Trophoblast cell (in vitro differentiated cells and primary cell): ENCODE measurements at regions not wholly inside any gene's neighbourhood (a gene's known extent, or its start where the extent isn't known, plus 50 kb on each side); places are given as distances from the start of the nearest gene placed in this dataset.
A peak's percentile ranks its signal among the peaks of the same experiment; 100 is the strongest.

ENCODE experiments used
- DNase-seq, 2 donors: peaks; one replicate each; pipeline ENCODE4 v3.0.0-alpha.2; 2016
- H2AFZ ChIP-seq: 2 replicates; pipeline ENCODE4 v1.6.1; 2013; ENCODE audit warnings: low read length, moderate library complexity, mild to moderate bottlenecking; ENCODE audit not compliant: insufficient read depth, poor library complexity
- H2AK5ac ChIP-seq: 2 replicates; pipeline ENCODE4 v1.6.1; 2013; ENCODE audit warnings: mild to moderate bottlenecking, low read length
- H2BK120ac ChIP-seq: 2 replicates; pipeline ENCODE4 v1.6.1; 2013; ENCODE audit warnings: low read length, mild to moderate bottlenecking, moderate library complexity; ENCODE audit not compliant: insufficient read depth, poor library complexity
- H2BK12ac ChIP-seq: 2 replicates; pipeline ENCODE4 v1.6.1; 2013; ENCODE audit warnings: mild to moderate bottlenecking, low read length, moderate library complexity
- H2BK5ac ChIP-seq: 2 replicates; pipeline ENCODE4 v1.6.1; 2013; ENCODE audit warnings: low read length, low read depth, moderate library complexity, mild to moderate bottlenecking; ENCODE audit not compliant: poor library complexity
- H3K14ac ChIP-seq: 2 replicates; pipeline ENCODE4 v1.6.1; 2013; ENCODE audit warnings: mild to moderate bottlenecking, low read length
- H3K18ac ChIP-seq: 2 replicates; pipeline ENCODE4 v1.6.1; 2013; ENCODE audit warnings: mild to moderate bottlenecking, low read length
- H3K23ac ChIP-seq: 2 replicates; pipeline ENCODE4 v1.6.1; 2013; ENCODE audit warnings: low read length
- H3K27ac ChIP-seq: 2 replicates; pipeline ENCODE4 v1.5.1; 2013; ENCODE audit warnings: low read depth, mild to moderate bottlenecking, inconsistent platforms, low read length, moderate library complexity
- H3K27me3 ChIP-seq: 2 replicates; pipeline ENCODE4 v1.6.1; 2013; ENCODE audit warnings: inconsistent platforms, mild to moderate bottlenecking, low read length, moderate library complexity; ENCODE audit not compliant: insufficient read depth
- H3K36me3 ChIP-seq, 2 experiments: 1 replicate in 1 of 2; 2 replicates in 1 of 2; pipeline ENCODE4 v1.6.1; 2013; ENCODE audit warnings: low read length in 2 of 2, mild to moderate bottlenecking in 2 of 2, moderate library complexity in 1 of 2; ENCODE audit not compliant: insufficient read depth in 2 of 2, control insufficient read depth in 1 of 2
- H3K4ac ChIP-seq: 2 replicates; pipeline ENCODE4 v1.6.1; 2013; ENCODE audit warnings: low read depth, mild to moderate bottlenecking, low read length, moderate library complexity
- H3K4me1 ChIP-seq, 2 experiments: 1 replicate in 1 of 2; 2 replicates in 1 of 2; pipeline ENCODE4 v1.6.1; 2013; ENCODE audit warnings: low read length in 2 of 2, mild to moderate bottlenecking in 2 of 2, moderate library complexity in 1 of 2; ENCODE audit not compliant: insufficient read depth in 2 of 2, control insufficient read depth in 1 of 2
- H3K4me2 ChIP-seq: 2 replicates; pipeline ENCODE4 v1.6.1; 2013; ENCODE audit warnings: inconsistent platforms, mild to moderate bottlenecking, low read length, moderate library complexity
- H3K4me3 ChIP-seq: 2 replicates; pipeline ENCODE4 v1.5.1; 2013; ENCODE audit warnings: mild to moderate bottlenecking, low read depth, low read length, inconsistent platforms
- H3K79me1 ChIP-seq: one replicate; pipeline ENCODE4 v1.6.1; 2013; ENCODE audit warnings: low read length
- H3K79me2 ChIP-seq: 2 replicates; pipeline ENCODE4 v1.6.1; 2013; ENCODE audit warnings: low read length, mild to moderate bottlenecking; ENCODE audit not compliant: control insufficient read depth, insufficient read depth, poor library complexity
- H3K9ac ChIP-seq: 2 replicates; pipeline ENCODE4 v1.6.1; 2013; ENCODE audit warnings: mild to moderate bottlenecking, low read length
- H3K9me3 ChIP-seq: 2 replicates; pipeline ENCODE4 v1.6.1; 2013; ENCODE audit warnings: low read depth, mild to moderate bottlenecking, control low read depth, inconsistent platforms, low read length; ENCODE audit not compliant: insufficient read depth
- H4K12ac ChIP-seq: 2 replicates; pipeline ENCODE4 v1.6.1; 2013; ENCODE audit warnings: low read depth, mild to moderate bottlenecking, low read length, moderate library complexity
- H4K8ac ChIP-seq: 2 replicates; pipeline ENCODE4 v1.6.1; 2013; ENCODE audit warnings: low read depth, mild to moderate bottlenecking, low read length, moderate library complexity
- H4K91ac ChIP-seq: one replicate; pipeline ENCODE4 v1.6.1; 2013; ENCODE audit warnings: low read depth, mild to moderate bottlenecking, low read length, moderate library complexity
- WGBS: extraction: QIAGEN DNeasy Blood & Tissue Kit; methylation state at CpG from one replicate; pipeline ENCODE4 v1.1.7; 2013; ENCODE audit warnings: missing lambda C conversion rate; ENCODE audit not compliant: insufficient read length, insufficient coverage; ENCODE audit errors: extremely low coverage; 5-methylcytosine and 5-hydroxymethylcytosine counted together

- H3K79me1 ChIP-seq: no peaks in the 10 kb centered on the region
- no peaks in the 10 kb centered on the region for H3K27me3 ChIP-seq
- H2AK5ac ChIP-seq: no peak overlapping the region
- H4K8ac ChIP-seq: no peak overlapping the region
- H3K4me3 ChIP-seq: no peak overlapping the region
- no peaks in the 10 kb centered on the region for H3K36me3 ChIP-seq
- DNase-seq: no peak
- H2BK5ac ChIP-seq: no peak overlapping the region
- no peak overlapping the region for H2AFZ ChIP-seq
- no peaks in the 10 kb centered on the region for H3K4me1 ChIP-seq
- no peak overlapping the region for H3K4me2 ChIP-seq
- H3K18ac ChIP-seq: no peak overlapping the region
- H3K27ac ChIP-seq: no peak overlapping the region
- H2BK120ac ChIP-seq: no peak overlapping the region
- no peak overlapping the region for H2BK12ac ChIP-seq
- H4K91ac ChIP-seq: no peak overlapping the region
- WGBS: no CpG with 5 or more reads among the region's 3 CpGs
- peaks cover 1% of the 10 kb centered on the region for H3K9me3 ChIP-seq
- no peak overlapping the region for H3K14ac ChIP-seq
- H3K23ac ChIP-seq: no peak overlapping the region
- H3K79me2 ChIP-seq: no peaks in the 10 kb centered on the region
- no peak overlapping the region for H4K12ac ChIP-seq
- no peak overlapping the region for H3K4ac ChIP-seq
- no peak overlapping the region for H3K9ac ChIP-seq
Measured at GRCh38 chr12:125776212-125776611, 711.0 kb downstream of the AACS start.

- no CpG with 5 or more reads among the region's 2 CpGs for WGBS
- Histone ChIP-seq H3K79me1 (no peaks in the 10 kb centered on the region), H4K91ac (no peak overlapping the region), H3K4me1 (no peaks in the 10 kb centered on the region), H2AFZ (no peak overlapping the region), H3K4ac (no peak overlapping the region), H3K4me2 (no peak overlapping the region), H2AK5ac (no peak overlapping the region), H3K79me2 (no peaks in the 10 kb centered on the region), H3K27ac (no peak overlapping the region), H3K4me3 (no peak overlapping the region), H4K12ac (no peak overlapping the region), H4K8ac (no peak overlapping the region), H3K9me3 (peaks cover 4% of the 10 kb centered on the region), H3K14ac (no peak overlapping the region), H3K36me3 (no peaks in the 10 kb centered on the region), H2BK12ac (no peak overlapping the region), H3K27me3 (no peaks in the 10 kb centered on the region), H2BK120ac (no peak overlapping the region), H3K23ac (no peak overlapping the region), H3K18ac (no peak overlapping the region), H3K9ac (no peak overlapping the region), H2BK5ac (no peak overlapping the region)
- no peak for DNase-seq
Measured at GRCh38 chr12:125786143-125786542, 720.9 kb downstream of the AACS start.

- WGBS: no CpG with 5 or more reads among the region's 3 CpGs
- Histone ChIP-seq H3K4me2 (no peak overlapping the region), H4K91ac (no peak overlapping the region), H2AFZ (no peak overlapping the region), H2BK12ac (no peak overlapping the region), H3K14ac (no peak overlapping the region), H3K27ac (no peak overlapping the region), H3K79me1 (no peaks in the 10 kb centered on the region), H2AK5ac (no peak overlapping the region), H2BK120ac (no peak overlapping the region), H3K79me2 (no peaks in the 10 kb centered on the region), H3K18ac (no peak overlapping the region), H3K9me3 (peaks cover 5% of the 10 kb centered on the region), H4K8ac (no peak overlapping the region), H3K27me3 (no peaks in the 10 kb centered on the region), H4K12ac (no peak overlapping the region), H3K36me3 (no peaks in the 10 kb centered on the region), H3K4me1 (no peaks in the 10 kb centered on the region), H3K4me3 (no peak overlapping the region), H3K4ac (no peak overlapping the region), H3K23ac (no peak overlapping the region), H3K9ac (no peak overlapping the region), H2BK5ac (no peak overlapping the region)
- DNase-seq: no peak
Measured at GRCh38 chr12:125794401-125794800, 729.2 kb downstream of the AACS start.

GRCh38 chr12:125797421-125798175 is 732.4 kb downstream of the AACS start:
- no peak overlapping the region for H3K23ac ChIP-seq
- no peak overlapping the region for H2AK5ac ChIP-seq
- WGBS: no CpG with 5 or more reads among the region's 4 CpGs
- no peak overlapping the region for H4K12ac ChIP-seq
- no peaks in the 10 kb centered on the region for H3K4me1 ChIP-seq
- no peak overlapping the region for H3K18ac ChIP-seq
- H3K9me3 ChIP-seq: peaks cover under 1% of the 10 kb centered on the region
- no peaks in the 10 kb centered on the region for H3K79me1 ChIP-seq
- no peak overlapping the region for H3K4me3 ChIP-seq
- DNase-seq: peak; percentile 41 to 83
- no peak overlapping the region for H3K14ac ChIP-seq
- H3K27me3 ChIP-seq: no peaks in the 10 kb centered on the region
- no peak overlapping the region for H4K91ac ChIP-seq
- no peak overlapping the region for H3K27ac ChIP-seq
- H3K79me2 ChIP-seq: no peaks in the 10 kb centered on the region
- no peak overlapping the region for H2BK12ac ChIP-seq
- H3K9ac ChIP-seq: no peak overlapping the region
- H2BK120ac ChIP-seq: no peak overlapping the region
- no peak overlapping the region for H4K8ac ChIP-seq
- H2BK5ac ChIP-seq: no peak overlapping the region
- H3K4ac ChIP-seq: no peak overlapping the region
- H3K36me3 ChIP-seq: no peaks in the 10 kb centered on the region
- H3K4me2 ChIP-seq: no peak overlapping the region
- no peak overlapping the region for H2AFZ ChIP-seq
